ENCODE measurements at regions not wholly inside any gene's neighbourhood (a gene's known extent, or its start where the extent isn't known, plus 50 kb on each side); places are given as distances from the start of the nearest gene placed in this dataset.

DNA sequence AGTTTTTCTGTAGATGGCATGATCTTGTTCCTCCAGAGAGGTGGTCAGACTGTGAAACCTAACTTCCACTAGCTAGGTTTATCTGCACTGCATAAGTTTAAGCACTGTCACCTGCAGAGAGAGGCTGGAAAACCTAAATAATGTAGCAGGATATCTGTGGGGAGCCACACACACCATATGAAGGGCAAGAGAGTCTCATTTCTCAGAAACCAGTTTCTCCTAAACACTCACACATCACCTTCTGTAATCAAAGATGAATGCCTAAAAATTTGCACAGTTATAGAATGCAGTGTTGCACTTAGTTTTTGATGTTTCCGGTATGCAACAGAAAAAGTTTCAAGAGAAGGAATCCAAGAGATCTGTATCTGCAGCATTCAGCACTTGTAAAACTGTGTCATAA, 654.6 kb downstream of the ADGRL2 start:
- Histone ChIP-seq H3K4me3 (no peak overlapping the region), H3K27ac (no peak overlapping the region), H3K27me3 (no peaks in the 10 kb centered on the region), H3K4me1 (ENCODE audit: insufficient read depth) (no peaks in the 10 kb centered on the region), H3K9me3 (no peaks in the 10 kb centered on the region), H3K36me3 (no peaks in the 10 kb centered on the region)
- intact Hi-C loops (cut with DNase I), result no loop called here
- DNase-seq, result no peak
- 76 to 89% (median 83%) methylated on average over 1 of the region's 1 CpG for WGBS, 3 donors
- TF ChIP-seq POLR2A (IDR thresholded peaks at IDR 0.05), result no peak
- TF ChIP-seq EP300 (IDR thresholded peaks at IDR 0.05), result no peak
- TF ChIP-seq, protein P1, sequence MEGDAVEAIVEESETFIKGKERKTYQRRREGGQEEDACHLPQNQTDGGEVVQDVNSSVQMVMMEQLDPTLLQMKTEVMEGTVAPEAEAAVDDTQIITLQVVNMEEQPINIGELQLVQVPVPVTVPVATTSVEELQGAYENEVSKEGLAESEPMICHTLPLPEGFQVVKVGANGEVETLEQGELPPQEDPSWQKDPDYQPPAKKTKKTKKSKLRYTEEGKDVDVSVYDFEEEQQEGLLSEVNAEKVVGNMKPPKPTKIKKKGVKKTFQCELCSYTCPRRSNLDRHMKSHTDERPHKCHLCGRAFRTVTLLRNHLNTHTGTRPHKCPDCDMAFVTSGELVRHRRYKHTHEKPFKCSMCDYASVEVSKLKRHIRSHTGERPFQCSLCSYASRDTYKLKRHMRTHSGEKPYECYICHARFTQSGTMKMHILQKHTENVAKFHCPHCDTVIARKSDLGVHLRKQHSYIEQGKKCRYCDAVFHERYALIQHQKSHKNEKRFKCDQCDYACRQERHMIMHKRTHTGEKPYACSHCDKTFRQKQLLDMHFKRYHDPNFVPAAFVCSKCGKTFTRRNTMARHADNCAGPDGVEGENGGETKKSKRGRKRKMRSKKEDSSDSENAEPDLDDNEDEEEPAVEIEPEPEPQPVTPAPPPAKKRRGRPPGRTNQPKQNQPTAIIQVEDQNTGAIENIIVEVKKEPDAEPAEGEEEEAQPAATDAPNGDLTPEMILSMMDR (IDR thresholded peaks at IDR 0.05), result no peak

DNA sequence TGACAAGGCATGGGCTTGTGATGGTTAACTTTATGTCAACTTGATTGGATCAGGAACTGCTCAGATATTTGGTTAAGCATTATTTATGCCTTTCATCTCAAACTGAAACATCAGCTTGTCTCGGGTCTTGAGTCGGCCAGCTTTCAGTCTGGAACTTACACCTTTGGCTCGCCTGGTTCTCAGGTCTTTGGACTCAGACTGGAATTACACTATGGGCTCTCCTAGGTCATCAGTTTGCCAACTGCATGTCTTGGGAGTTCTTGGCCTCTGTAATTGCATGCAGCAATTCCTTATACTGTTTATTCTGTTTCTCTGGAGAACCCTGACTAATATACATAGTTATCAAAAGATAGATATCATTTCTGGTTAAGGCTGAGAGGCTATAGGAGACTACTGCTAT, 653.7 kb downstream of the ADGRL2 start:
- 93 to 97% (median 95%) methylated on average over 3 of the region's 3 CpGs for WGBS, 3 donors
- Histone ChIP-seq H3K4me1 (ENCODE audit: insufficient read depth) (no peaks in the 10 kb centered on the region), H3K27ac (no peak overlapping the region), H3K36me3 (no peaks in the 10 kb centered on the region), H3K27me3 (no peaks in the 10 kb centered on the region), H3K4me3 (no peak overlapping the region), H3K9me3 (no peaks in the 10 kb centered on the region)
- TF ChIP-seq POLR2A (IDR thresholded peaks at IDR 0.05) (no peak), EP300 (IDR thresholded peaks at IDR 0.05) (no peak)
- intact Hi-C loops (cut with DNase I), result no loop called here
- no peak for DNase-seq

DNA sequence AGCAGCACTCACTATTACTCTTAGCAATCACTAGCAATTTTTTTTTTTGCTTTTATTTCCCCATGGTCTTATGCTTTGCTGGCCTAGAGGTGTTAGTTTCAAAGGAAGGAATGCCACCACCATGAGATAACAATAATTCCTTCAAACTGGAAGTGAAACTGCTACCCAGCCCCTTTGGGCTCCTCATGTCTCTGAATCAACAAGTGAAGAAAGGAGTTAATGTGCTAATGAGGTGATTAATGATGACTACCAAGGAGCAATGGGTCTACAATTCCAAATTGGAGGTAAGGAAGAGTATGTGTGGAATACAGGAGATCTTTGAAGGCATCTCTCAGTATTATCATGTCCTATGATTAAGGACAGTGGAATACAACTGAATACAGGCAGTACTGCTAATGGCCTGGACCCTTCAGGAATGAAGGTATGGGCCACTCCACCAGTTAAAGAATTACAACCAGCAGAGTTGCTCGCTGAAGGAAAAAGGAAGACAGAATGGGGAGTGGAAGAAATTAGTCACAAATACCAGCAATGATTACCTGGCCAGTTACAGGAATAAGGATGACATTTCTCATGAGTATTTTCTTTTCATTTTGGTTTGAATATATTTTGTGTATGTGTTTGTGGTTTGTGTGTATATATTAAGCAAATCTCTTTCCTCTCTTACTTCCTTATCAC, 652.9 kb downstream of the ADGRL2 start:
- Histone ChIP-seq H3K4me3 (no peak overlapping the region), H3K27ac (no peak overlapping the region), H3K4me1 (ENCODE audit: insufficient read depth) (no peaks in the 10 kb centered on the region), H3K9me3 (no peaks in the 10 kb centered on the region), H3K27me3 (no peaks in the 10 kb centered on the region), H3K36me3 (no peaks in the 10 kb centered on the region)
- intact Hi-C loops (cut with DNase I), result no loop called here
- TF ChIP-seq POLR2A (IDR thresholded peaks at IDR 0.05) (no peak), EP300 (IDR thresholded peaks at IDR 0.05) (no peak)
- TF ChIP-seq, protein P1 (IDR thresholded peaks at IDR 0.05), result no peak
- DNase-seq, result no peak
- WGBS, 3 donors, result 96 to 100% (median 97%) methylated on average over 1 of the region's 1 CpG

DNA sequence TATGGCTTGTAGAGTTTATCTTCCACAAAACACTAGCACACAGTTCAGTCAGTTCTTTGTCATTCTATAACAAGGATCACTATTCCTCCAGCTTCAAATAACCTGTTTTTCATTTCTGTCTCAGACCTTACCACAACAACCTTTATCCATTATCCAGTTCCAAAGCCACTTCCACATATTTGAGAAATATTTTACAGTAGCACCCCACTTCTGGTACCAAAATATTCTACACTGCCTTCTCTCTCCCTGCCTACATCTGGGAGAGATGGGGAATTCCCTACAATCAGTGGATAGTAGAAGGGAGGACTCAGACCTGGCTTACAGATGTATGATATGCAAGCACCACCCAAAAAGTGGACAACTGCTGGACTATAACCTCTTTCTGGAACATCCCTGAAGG, 651.4 kb downstream of the ADGRL2 start:
- intact Hi-C loops (cut with DNase I), result no loop called here
- no peak for DNase-seq

DNA sequence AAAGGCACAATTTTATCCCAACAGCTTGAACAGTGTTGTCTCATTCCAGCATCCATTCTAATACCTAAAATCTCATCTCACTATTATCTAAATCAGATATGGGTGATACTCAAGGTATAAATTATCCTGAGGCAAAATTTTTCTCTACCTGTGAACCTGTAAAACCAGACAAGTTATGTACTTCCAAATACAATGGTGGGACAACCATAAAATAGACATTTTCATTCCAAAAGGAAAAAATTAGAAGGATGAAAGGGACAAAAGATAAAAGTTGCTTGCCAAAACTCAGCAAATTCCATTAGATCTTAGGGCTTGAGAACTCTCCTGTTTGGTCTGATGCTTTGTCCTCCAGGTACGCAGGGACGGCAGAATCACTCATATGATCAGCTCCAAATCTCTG, 650.5 kb downstream of the ADGRL2 start:
- intact Hi-C loops (cut with DNase I), result no loop called here
- Histone ChIP-seq H3K4me1 (ENCODE audit: insufficient read depth) (no peaks in the 10 kb centered on the region), H3K36me3 (no peaks in the 10 kb centered on the region), H3K9me3 (no peaks in the 10 kb centered on the region), H3K27me3 (no peaks in the 10 kb centered on the region), H3K4me3 (no peak overlapping the region), H3K27ac (no peak overlapping the region)
- no peak for DNase-seq
- 96 to 98% (median 97%) methylated on average over 2 of the region's 2 CpGs for WGBS, 3 donors
- TF ChIP-seq POLR2A (IDR thresholded peaks at IDR 0.05) (no peak), EP300 (IDR thresholded peaks at IDR 0.05) (no peak)
- TF ChIP-seq, protein P1 (IDR thresholded peaks at IDR 0.05), result no peak

More for the DNA sequence above, 651.4 kb downstream of the ADGRL2 start:
- Histone ChIP-seq H3K4me3 (no peak overlapping the region), H3K27ac (no peak overlapping the region), H3K27me3 (no peaks in the 10 kb centered on the region), H3K36me3 (no peaks in the 10 kb centered on the region), H3K9me3 (no peaks in the 10 kb centered on the region), H3K4me1 (ENCODE audit: insufficient read depth) (no peaks in the 10 kb centered on the region)
- TF ChIP-seq EP300 (IDR thresholded peaks at IDR 0.05) (no peak), POLR2A (IDR thresholded peaks at IDR 0.05) (no peak)
- TF ChIP-seq, protein P1 (IDR thresholded peaks at IDR 0.05), result no peak
